Type B pancreatic cell (in vitro differentiated cells): ENCODE measurements at regions not wholly inside any gene's neighbourhood (a gene's known extent, or its start where the extent isn't known, plus 50 kb on each side); places are given as distances from the start of the nearest gene placed in this dataset.
A peak's percentile ranks its signal among the peaks of the same experiment; 100 is the strongest.

Source experiments
- DNase-seq: peaks from one replicate; pipeline ENCODE4 v3.0.0; 2021; ENCODE audit warnings: mixed read lengths; ENCODE audit not compliant: unreplicated experiment; ENCODE audit errors: extremely low spot score
- H3K27ac Mint-ChIP-seq: 2 replicates; pipeline ENCODE4 v1.8.0; 2021; ENCODE audit warnings: mild to moderate bottlenecking, mixed read lengths
- H3K27me3 Mint-ChIP-seq: 2 replicates; pipeline ENCODE4 v1.8.0; 2021; ENCODE audit warnings: mixed read lengths
- H3K36me3 Mint-ChIP-seq: 2 replicates; pipeline ENCODE4 v1.8.0; 2021; ENCODE audit warnings: mixed read lengths
- H3K4me1 Mint-ChIP-seq: one replicate; pipeline ENCODE4 v1.8.0; 2021; ENCODE audit warnings: mixed read lengths; ENCODE audit not compliant: unreplicated experiment
- H3K4me3 Mint-ChIP-seq: 2 replicates; pipeline ENCODE4 v1.8.0; 2021; ENCODE audit warnings: mild to moderate bottlenecking, mixed read lengths
- H3K9me3 Mint-ChIP-seq: 2 replicates; pipeline ENCODE4 v1.8.0; 2021; ENCODE audit warnings: mixed read lengths
- CTCF ChIP-seq: fragments of 200-600 bp; sonication (generic); conservative IDR thresholded peaks from 2 replicates; pipeline ENCODE4 v1.5.0; 2021; ENCODE audit warnings: antibody characterized with exemption, mild to moderate bottlenecking

- H3K27me3 Mint-ChIP-seq, result peaks cover 9% of the 10 kb centered on the region
- H3K4me1 Mint-ChIP-seq, result peaks cover 24% of the 10 kb centered on the region
- TF ChIP-seq CTCF, result no peak
- H3K4me3 Mint-ChIP-seq, result no peak overlapping the region
- H3K27ac Mint-ChIP-seq, result no peak overlapping the region
- no peak for DNase-seq
- no peaks in the 10 kb centered on the region for H3K36me3 Mint-ChIP-seq
- no peaks in the 10 kb centered on the region for H3K9me3 Mint-ChIP-seq
These were observed 69.6 kb upstream of the RMDN2 start for GRCh38 chr2:37855283-37856041.

- Mint-ChIP-seq H3K4me1 (peaks cover 21% of the 10 kb centered on the region), H3K36me3 (no peaks in the 10 kb centered on the region), H3K4me3 (no peak overlapping the region), H3K27me3 (peaks cover 9% of the 10 kb centered on the region), H3K27ac (no peak overlapping the region), H3K9me3 (peaks cover under 1% of the 10 kb centered on the region)
- no peak for TF ChIP-seq CTCF
- no peak for DNase-seq
These were observed 68.9 kb upstream of the RMDN2 start for GRCh38 chr2:37856101-37856751.

GRCh38 chr2:37857575-37858399, 67.3 kb upstream of the RMDN2 start:
- H3K36me3 Mint-ChIP-seq, result no peaks in the 10 kb centered on the region
- no peak for DNase-seq
- no peak for TF ChIP-seq CTCF
- H3K9me3 Mint-ChIP-seq, result peaks cover 6% of the 10 kb centered on the region
- peaks cover 16% of the 10 kb centered on the region for H3K27me3 Mint-ChIP-seq
- peaks cover 12% of the 10 kb centered on the region for H3K4me1 Mint-ChIP-seq
- no peak overlapping the region for H3K4me3 Mint-ChIP-seq
- peak overlapping the region; percentile 72 for H3K27ac Mint-ChIP-seq

GRCh38 chr2:37858400-37858711, 66.7 kb upstream of the RMDN2 start:
- H3K4me3 Mint-ChIP-seq, result no peak overlapping the region
- TF ChIP-seq CTCF, result no peak
- peaks cover 6% of the 10 kb centered on the region for H3K9me3 Mint-ChIP-seq
- DNase-seq, result no peak
- peak overlapping the region; percentile 72 for H3K27ac Mint-ChIP-seq
- peaks cover 12% of the 10 kb centered on the region for H3K4me1 Mint-ChIP-seq
- peaks cover 20% of the 10 kb centered on the region for H3K27me3 Mint-ChIP-seq
- no peaks in the 10 kb centered on the region for H3K36me3 Mint-ChIP-seq

GRCh38 chr2:37858725-37859267, 66.3 kb upstream of the RMDN2 start:
- no peak for TF ChIP-seq CTCF
- DNase-seq, result no peak
- no peak overlapping the region for H3K27ac Mint-ChIP-seq
- peaks cover 25% of the 10 kb centered on the region for H3K27me3 Mint-ChIP-seq
- H3K4me3 Mint-ChIP-seq, result no peak overlapping the region
- H3K36me3 Mint-ChIP-seq, result no peaks in the 10 kb centered on the region
- H3K4me1 Mint-ChIP-seq, result peaks cover 12% of the 10 kb centered on the region
- peaks cover 6% of the 10 kb centered on the region for H3K9me3 Mint-ChIP-seq
